Liver (tissue), 3 donors: ENCODE measurements at regions not wholly inside any gene's neighbourhood (a gene's known extent, or its start where the extent isn't known, plus 50 kb on each side); places are given as distances from the start of the nearest gene placed in this dataset.

Experiments
- YY1 ChIP-seq: IDR thresholded peaks from 2 replicates; pipeline ENCODE4 v1.6.1; 2016; ENCODE audit warnings: antibody characterized with exemption, mild to moderate bottlenecking
- TF ChIP-seq, protein P1 (sequence below): fragments of 150-350 bp; IDR thresholded peaks from 2 replicates; pipeline ENCODE4 v1.5.1; 2017; ENCODE audit warnings: improper control_type of control experiment, low read depth, low read length; ENCODE audit not compliant: missing input control
- TF ChIP-seq, protein P2 (sequence below): IDR thresholded peaks from 2 replicates; pipeline ENCODE4 v1.6.1; 2016; ENCODE audit warnings: antibody characterized with exemption
- donor health status: healthy.
- donor health status: healthy.

DNA sequence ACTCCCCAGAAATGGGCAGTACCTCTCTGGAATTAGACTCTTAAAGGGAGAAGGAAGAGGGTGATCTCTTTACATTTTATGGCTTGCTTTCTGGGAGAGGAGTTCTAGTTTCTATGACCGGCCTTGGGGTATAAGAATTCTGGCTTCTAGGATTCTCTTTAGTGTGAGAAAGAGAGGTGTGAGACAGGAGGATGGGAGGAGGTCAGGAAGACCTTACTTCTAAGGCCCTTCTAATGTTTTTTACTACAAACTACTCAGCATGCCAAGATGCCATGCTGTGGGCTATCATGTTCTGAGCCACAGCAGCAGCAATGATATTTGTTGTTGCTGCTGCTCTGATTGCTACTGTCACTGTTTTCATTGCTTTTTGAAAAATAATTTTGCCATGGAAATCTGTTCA lies 538.3 kb downstream of the SLITRK6 start:
- TF ChIP-seq, protein P1, sequence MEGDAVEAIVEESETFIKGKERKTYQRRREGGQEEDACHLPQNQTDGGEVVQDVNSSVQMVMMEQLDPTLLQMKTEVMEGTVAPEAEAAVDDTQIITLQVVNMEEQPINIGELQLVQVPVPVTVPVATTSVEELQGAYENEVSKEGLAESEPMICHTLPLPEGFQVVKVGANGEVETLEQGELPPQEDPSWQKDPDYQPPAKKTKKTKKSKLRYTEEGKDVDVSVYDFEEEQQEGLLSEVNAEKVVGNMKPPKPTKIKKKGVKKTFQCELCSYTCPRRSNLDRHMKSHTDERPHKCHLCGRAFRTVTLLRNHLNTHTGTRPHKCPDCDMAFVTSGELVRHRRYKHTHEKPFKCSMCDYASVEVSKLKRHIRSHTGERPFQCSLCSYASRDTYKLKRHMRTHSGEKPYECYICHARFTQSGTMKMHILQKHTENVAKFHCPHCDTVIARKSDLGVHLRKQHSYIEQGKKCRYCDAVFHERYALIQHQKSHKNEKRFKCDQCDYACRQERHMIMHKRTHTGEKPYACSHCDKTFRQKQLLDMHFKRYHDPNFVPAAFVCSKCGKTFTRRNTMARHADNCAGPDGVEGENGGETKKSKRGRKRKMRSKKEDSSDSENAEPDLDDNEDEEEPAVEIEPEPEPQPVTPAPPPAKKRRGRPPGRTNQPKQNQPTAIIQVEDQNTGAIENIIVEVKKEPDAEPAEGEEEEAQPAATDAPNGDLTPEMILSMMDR = no peak
- TF ChIP-seq YY1 = no peak
- TF ChIP-seq, protein P2, sequence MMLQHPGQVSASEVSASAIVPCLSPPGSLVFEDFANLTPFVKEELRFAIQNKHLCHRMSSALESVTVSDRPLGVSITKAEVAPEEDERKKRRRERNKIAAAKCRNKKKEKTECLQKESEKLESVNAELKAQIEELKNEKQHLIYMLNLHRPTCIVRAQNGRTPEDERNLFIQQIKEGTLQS = no peak
